Fibroblast of peridontal ligament (primary cell): ENCODE measurements at regions not wholly inside any gene's neighbourhood (a gene's known extent, or its start where the extent isn't known, plus 50 kb on each side); places are given as distances from the start of the nearest gene placed in this dataset.

Source experiments
- DNase-seq: peaks from one replicate; pipeline ENCODE4 v3.0.0-alpha.2; 2010; ENCODE audit errors: extremely low read depth

- DNase-seq, result no peak
These were observed 1069.9 kb upstream of the ADGRL4 start for GRCh38 chr1:80076469-80076868.

GRCh38 chr1:80075351-80075750 lies 1068.8 kb upstream of the ADGRL4 start:
- no peak for DNase-seq

GRCh38 chr1:80072563-80072962 lies 1066.0 kb upstream of the ADGRL4 start:
- no peak for DNase-seq

- peak; percentile 5 for DNase-seq
These were observed 1059.5 kb upstream of the ADGRL4 start for GRCh38 chr1:80066060-80066459.

- DNase-seq, result no peak
These were observed 1058.0 kb upstream of the ADGRL4 start for GRCh38 chr1:80064524-80064923.

GRCh38 chr1:80059940-80060339 lies 1053.4 kb upstream of the ADGRL4 start:
- no peak for DNase-seq

- DNase-seq, result no peak
These were observed 1049.6 kb upstream of the ADGRL4 start for GRCh38 chr1:80056179-80056578.

- peak; percentile 26 for DNase-seq
These were observed 1047.6 kb upstream of the ADGRL4 start for GRCh38 chr1:80054129-80054528.

GRCh38 chr1:80053613-80054012 lies 1047.1 kb upstream of the ADGRL4 start:
- DNase-seq, result no peak

- DNase-seq, result no peak
These were observed 1044.0 kb upstream of the ADGRL4 start for GRCh38 chr1:80050523-80050922.

- DNase-seq, result no peak
These were observed 1043.6 kb upstream of the ADGRL4 start for GRCh38 chr1:80050085-80050484.

- no peak for DNase-seq
These were observed 1042.2 kb upstream of the ADGRL4 start for GRCh38 chr1:80048716-80049115.

- peak; percentile 8 for DNase-seq
These were observed 1041.3 kb upstream of the ADGRL4 start for GRCh38 chr1:80047791-80048190.

GRCh38 chr1:80044662-80045061 lies 1038.1 kb upstream of the ADGRL4 start:
- no peak for DNase-seq

GRCh38 chr1:80036690-80037432 lies 1030.3 kb upstream of the ADGRL4 start:
- peak; percentile 21 for DNase-seq

- DNase-seq, result peak; percentile 14
These were observed 1016.8 kb upstream of the ADGRL4 start for GRCh38 chr1:80023358-80023757.

- DNase-seq, result peak; percentile 10
These were observed 1015.4 kb upstream of the ADGRL4 start for GRCh38 chr1:80021891-80022290.

GRCh38 chr1:80018348-80018747 lies 1011.8 kb upstream of the ADGRL4 start:
- no peak for DNase-seq

- DNase-seq, result no peak
These were observed 1002.4 kb upstream of the ADGRL4 start for GRCh38 chr1:80008934-80009333.

- DNase-seq, result no peak
These were observed 996.7 kb upstream of the ADGRL4 start for GRCh38 chr1:80003250-80003649.

- DNase-seq, result no peak
These were observed 981.9 kb upstream of the ADGRL4 start for GRCh38 chr1:79988401-79988800.

GRCh38 chr1:79982211-79982610 lies 975.7 kb upstream of the ADGRL4 start:
- DNase-seq, result peak; percentile 94

GRCh38 chr1:79981481-79981880 lies 975.0 kb upstream of the ADGRL4 start:
- no peak for DNase-seq

- DNase-seq, result no peak
These were observed 972.8 kb upstream of the ADGRL4 start for GRCh38 chr1:79979346-79979745.
